VCaP (cell line): ENCODE measurements at regions not wholly inside any gene's neighbourhood (a gene's known extent, or its start where the extent isn't known, plus 50 kb on each side); places are given as distances from the start of the nearest gene placed in this dataset.
"Not testable (repeated sequence)": the region's sequence is repeated elsewhere in the genome, so short reads cannot be mapped to it uniquely, and the experiment has no call there.

Experiments
- H3K27ac ChIP-seq: fragments of 450-650 bp; 2 replicates; pipeline ENCODE4 v1.5.1; 2017
- TF ChIP-seq, protein P1 (sequence below): fragments of 450-650 bp; conservative IDR thresholded peaks from 2 replicates; pipeline ENCODE4 v1.5.1; 2017; ENCODE audit warnings: mild to moderate bottlenecking, moderate library complexity

DNA sequence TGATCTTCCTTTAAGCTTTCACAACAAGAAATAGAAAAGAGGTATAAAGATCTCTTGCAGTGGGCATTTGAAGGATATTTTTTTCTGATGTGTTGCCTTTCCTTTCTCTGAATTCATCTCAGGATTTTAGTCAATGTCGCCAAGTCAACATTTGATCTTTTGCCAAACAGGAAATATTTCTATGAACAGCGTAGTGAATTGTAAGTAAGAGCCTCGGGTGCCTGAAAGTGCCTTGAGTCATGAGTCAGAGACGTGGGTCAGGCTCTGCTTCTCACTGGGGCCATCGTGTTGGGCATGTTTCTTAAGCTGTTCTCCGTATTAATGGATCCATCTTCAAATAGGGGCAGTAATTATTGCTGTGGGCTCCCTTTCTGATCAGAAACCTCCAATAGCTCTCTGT lies 471.4 kb upstream of the AMELY start:
- TF ChIP-seq, protein P1, sequence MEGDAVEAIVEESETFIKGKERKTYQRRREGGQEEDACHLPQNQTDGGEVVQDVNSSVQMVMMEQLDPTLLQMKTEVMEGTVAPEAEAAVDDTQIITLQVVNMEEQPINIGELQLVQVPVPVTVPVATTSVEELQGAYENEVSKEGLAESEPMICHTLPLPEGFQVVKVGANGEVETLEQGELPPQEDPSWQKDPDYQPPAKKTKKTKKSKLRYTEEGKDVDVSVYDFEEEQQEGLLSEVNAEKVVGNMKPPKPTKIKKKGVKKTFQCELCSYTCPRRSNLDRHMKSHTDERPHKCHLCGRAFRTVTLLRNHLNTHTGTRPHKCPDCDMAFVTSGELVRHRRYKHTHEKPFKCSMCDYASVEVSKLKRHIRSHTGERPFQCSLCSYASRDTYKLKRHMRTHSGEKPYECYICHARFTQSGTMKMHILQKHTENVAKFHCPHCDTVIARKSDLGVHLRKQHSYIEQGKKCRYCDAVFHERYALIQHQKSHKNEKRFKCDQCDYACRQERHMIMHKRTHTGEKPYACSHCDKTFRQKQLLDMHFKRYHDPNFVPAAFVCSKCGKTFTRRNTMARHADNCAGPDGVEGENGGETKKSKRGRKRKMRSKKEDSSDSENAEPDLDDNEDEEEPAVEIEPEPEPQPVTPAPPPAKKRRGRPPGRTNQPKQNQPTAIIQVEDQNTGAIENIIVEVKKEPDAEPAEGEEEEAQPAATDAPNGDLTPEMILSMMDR = no peak

DNA sequence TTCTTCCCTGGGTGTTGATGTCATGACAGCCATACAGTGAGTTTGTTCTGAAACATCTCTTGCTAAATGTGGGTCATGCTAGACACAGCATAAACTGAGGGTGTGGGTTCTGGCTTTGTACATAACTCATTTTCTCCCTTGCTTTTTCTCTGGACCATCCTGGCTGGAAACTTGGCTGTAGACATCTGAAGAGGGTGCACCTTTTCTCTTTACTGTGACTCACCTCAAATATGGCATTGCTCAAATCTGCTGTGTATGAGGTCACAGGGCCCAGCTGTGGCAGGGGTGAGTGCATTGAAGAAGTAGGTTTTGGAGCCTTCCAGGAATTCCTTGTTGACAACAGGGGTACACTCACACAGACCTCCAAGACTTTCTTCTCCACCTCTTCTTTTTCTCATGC lies 465.5 kb upstream of the AMELY start:
- TF ChIP-seq, protein P1 = no peak
- no peak overlapping the region for H3K27ac ChIP-seq

More for the DNA sequence above, 471.4 kb upstream of the AMELY start:
- H3K27ac ChIP-seq = no peak overlapping the region

DNA sequence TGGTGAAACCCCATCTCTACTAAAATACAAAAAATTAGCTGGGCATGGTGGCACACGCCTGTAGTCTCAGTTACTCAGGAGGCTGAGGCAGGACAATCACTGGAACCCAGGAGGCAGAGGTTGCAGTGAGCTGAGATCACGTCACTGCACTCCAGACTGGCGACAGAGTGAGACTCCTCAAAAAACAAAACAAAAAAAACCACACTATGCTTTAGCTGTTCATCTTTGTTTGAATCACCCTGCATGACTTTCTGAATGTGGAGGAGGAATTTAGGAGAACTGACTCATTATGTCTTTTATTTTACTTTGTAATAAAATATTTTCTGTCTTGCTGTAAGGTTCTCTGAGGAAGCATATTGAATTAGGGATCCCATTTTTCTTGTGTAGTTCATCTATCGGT lies 462.9 kb upstream of the AMELY start:
- H3K27ac ChIP-seq = not testable (repeated sequence)

DNA sequence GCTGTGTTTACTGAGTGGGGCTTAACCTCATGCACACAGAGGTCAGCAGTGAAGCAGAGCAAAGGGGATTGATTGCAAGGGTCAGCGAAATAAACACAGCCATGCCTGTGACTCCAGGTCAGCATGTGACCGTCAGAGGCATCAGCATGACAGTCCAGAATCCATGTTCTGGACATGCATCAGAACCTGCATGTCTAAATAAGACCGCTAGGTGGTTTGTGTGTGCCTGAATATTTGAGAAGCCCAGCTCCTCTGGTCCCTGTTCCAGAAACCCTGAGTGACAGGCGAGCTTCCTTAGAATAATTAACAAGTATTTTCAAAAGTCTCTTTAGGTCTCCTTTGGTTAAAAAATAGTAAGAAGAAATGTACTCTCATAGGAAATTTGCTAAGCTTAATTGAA lies 460.4 kb upstream of the AMELY start:
- H3K27ac ChIP-seq = not testable (repeated sequence)
- TF ChIP-seq, protein P1 = peak; percentile 57

DNA sequence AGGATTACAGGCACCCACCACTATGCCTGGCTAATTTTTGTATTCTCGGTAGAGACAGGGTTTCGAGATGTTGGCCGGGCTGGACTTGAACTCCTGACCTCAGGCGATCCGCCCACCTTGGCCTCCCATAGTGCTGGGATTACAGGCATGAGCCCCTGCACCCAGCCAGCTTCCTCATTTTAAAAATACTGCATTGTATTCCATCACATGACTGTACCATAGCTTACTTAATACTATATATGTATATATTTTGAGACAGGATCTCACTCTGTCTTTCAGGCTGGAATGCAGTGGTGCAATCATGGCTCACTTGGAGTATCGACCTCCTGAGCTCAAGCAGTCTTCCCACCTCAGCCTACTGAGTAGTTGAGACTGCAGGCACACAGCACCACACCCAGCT lies 459.5 kb upstream of the AMELY start:
- not testable (repeated sequence) for H3K27ac ChIP-seq

DNA sequence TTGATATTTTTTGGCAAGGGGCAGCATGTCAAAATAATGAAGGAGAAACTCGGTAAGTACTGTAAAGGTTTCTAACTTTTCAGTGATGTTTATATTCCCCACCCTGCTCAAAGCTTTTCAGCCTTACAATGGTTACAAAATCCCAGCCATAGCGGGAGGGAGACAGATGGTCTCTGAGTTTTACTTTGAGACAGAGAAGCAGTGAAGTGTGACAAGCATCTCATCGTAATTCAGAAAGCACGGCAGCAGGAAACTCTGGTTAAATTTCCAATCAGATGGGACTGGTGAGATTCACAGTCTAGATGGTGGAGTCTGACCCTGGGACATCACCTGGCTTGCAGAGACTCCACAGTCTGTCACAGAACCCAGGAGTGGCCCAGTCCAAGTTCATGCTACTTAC lies 448.0 kb upstream of the AMELY start:
- TF ChIP-seq, protein P1 = no peak
- H3K27ac ChIP-seq = no peak overlapping the region

DNA sequence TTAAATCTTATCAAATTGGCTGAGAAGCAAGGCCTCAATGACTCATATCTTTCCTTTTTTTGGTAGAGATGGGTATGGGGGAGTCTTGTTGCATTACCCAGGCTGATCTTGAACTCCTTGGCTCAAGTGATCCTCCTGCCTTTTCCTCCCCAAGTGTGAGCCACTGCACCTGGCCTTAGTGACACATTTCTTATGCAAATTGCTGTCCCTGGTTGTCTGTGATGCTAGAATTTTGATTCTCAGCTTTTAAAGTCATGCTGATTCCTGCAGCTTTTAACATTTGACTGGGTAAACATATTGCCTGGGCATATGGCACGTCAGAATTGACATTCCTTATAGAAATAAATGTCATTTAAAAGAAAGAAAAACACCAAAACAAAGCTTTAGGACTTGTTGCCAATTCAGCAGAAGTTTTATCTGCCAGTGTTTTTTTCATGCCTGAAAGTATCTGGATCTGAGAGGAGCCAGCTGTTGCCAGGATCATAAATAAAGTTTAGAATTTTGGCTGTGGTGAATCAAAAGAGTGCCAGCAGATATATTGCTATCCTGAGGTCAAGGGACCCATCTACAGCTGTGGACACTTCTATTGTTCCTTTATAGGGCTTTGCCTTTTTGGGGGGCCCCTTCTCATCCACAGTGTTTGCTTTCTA lies 446.7 kb upstream of the AMELY start:
- H3K27ac ChIP-seq = no peak overlapping the region
- TF ChIP-seq, protein P1 = no peak

DNA sequence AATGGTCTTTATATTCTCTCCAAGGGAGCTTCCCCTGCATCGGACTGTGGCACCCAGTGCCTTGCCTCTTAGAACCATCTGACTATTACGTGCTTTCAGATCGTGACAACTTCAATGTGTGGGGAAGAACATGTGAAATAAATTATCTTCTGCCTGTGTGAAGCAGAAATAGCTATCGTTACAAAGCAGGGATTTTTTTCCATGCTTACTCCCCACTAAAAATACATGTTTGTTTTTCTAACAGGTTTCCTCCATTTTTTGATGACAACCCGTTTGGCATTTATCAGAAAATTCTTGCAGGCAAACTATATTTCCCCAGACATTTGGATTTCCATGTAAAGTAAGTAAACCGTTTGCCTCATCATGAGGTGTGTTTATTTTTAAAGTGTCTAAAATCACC lies 444.3 kb upstream of the AMELY start:
- not testable (repeated sequence) for H3K27ac ChIP-seq

DNA sequence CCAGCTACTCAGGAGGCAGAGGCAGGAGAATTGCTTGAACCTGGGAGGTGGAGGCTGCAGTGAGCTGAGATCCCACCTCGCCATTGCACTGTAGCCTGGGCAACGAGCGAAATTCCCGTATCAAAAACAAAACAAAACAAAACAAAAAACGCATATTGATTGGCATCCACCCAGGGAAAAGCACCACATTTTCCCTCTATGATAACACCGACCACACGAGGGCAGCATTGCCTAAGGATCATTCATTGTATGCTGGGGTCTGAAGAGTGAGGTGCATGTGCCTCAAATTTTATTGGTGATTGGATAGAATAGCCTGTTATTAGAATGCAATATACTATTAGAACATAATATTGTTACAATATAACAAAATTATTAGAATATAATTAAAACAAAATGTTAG lies 433.1 kb upstream of the AMELY start:
- peak overlapping the region; percentile 71 for H3K27ac ChIP-seq
- TF ChIP-seq, protein P1 = peak; percentile 74
